ENCODE measurements at regions not wholly inside any gene's neighbourhood (a gene's known extent, or its start where the extent isn't known, plus 50 kb on each side); places are given as distances from the start of the nearest gene placed in this dataset.

DNA sequence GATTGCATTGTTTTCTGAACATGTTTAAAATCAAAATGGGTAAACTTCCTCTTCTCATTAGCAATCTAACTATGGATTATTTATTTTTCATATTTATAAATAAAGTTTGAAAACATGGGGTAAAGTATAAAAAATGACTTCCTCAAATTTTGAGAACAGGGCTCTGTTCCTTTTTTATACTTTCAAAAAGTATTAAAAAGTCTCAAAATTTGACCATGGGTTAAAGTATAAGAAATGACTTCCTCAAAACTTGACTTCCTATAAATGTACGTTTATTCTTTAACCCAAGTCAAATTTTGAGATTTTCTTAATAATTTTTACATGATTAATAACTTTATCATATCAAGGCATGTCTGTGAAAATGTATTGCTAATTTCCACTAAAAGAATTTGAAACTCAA lies 512.4 kb downstream of the GALR1 start:
- WGBS, 2 donors, result 43 to 58% methylated on average over 1 of the region's 1 CpG
- Histone ChIP-seq H3K4me1 (no peaks in the 10 kb centered on the region), H3K27ac (no peak overlapping the region), H3K4me3 (no peak overlapping the region), H3K9me3 (no peaks in the 10 kb centered on the region), H3K27me3 (peaks cover 0 to 27% (median 0%) of the 10 kb centered on the region in 3 donors), H3K36me3 (no peaks in the 10 kb centered on the region)
- intact Hi-C loops (cut with DNase I), result no loop called here
- no peak for DNase-seq
- TF ChIP-seq, protein P1, sequence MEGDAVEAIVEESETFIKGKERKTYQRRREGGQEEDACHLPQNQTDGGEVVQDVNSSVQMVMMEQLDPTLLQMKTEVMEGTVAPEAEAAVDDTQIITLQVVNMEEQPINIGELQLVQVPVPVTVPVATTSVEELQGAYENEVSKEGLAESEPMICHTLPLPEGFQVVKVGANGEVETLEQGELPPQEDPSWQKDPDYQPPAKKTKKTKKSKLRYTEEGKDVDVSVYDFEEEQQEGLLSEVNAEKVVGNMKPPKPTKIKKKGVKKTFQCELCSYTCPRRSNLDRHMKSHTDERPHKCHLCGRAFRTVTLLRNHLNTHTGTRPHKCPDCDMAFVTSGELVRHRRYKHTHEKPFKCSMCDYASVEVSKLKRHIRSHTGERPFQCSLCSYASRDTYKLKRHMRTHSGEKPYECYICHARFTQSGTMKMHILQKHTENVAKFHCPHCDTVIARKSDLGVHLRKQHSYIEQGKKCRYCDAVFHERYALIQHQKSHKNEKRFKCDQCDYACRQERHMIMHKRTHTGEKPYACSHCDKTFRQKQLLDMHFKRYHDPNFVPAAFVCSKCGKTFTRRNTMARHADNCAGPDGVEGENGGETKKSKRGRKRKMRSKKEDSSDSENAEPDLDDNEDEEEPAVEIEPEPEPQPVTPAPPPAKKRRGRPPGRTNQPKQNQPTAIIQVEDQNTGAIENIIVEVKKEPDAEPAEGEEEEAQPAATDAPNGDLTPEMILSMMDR (IDR thresholded peaks at IDR 0.05), result no peak
- TF ChIP-seq POLR2AphosphoS5 (IDR thresholded peaks at IDR 0.05) (no peak), POLR2A (IDR thresholded peaks at IDR 0.05) (no peak)

DNA sequence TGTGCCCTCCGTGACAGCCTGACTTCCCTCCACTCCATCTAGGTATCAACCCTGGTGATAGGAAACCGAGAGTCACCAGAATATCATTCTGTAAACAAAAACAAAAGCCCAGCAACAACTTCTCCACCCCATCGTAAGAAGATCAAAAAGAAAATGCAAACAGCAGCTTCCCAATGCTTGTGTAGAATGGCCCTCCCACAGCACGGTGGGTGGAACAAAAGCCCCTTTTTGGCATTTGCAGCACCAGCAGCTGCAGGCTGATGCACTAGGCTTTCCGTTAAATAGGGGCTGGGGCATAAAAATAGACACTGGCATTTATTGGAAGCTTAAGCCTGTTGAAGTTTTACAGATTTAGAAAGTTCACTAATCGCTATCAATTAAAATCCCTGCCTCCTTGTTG lies 513.0 kb downstream of the GALR1 start:
- 14 to 21% methylated on average over 6 of the region's 6 CpGs for WGBS, 2 donors
- intact Hi-C loops (cut with DNase I), result no loop called here
- Histone ChIP-seq H3K9me3 (no peaks in the 10 kb centered on the region), H3K36me3 (no peaks in the 10 kb centered on the region), H3K27me3 (peaks cover 0 to 27% (median 0%) of the 10 kb centered on the region in 3 donors), H3K4me3 (no peak overlapping the region), H3K27ac (no peak overlapping the region), H3K4me1 (no peaks in the 10 kb centered on the region)
- no peak for TF ChIP-seq POLR2AphosphoS5 (IDR thresholded peaks at IDR 0.05)
- TF ChIP-seq, protein P1 (IDR thresholded peaks at IDR 0.05), result no peak
- TF ChIP-seq EP300 (IDR thresholded peaks at IDR 0.05), result no peak
- TF ChIP-seq POLR2A (IDR thresholded peaks at IDR 0.05), result no peak
- DNase-seq, result no peak

DNA sequence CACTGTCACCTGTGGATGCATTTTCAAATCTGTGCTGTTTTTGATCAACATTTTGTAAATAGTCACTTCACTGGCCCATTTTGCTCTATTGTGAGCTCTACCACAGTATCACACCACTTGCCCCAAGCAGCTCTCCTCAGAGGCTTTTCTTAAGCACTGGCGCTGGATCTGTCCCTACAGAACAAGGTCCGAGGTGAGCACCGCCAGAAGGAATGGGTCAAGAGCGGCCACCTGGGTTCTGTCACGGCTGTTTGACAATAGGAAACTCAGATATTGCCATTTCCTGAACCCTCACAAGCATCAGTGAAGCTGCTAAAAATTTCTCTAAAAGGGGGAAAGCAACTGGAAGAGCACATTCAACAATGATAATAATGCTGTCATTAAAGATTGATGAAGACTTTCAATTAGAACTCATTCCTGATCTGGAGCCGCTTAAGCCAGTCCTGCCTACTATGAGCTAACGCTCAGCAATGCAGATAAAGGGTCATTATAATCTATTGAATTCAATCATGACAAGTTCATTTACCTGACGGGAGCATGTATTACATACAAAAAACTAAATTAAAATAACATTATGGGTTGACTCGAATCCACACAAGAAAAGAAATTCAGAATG lies 514.0 kb downstream of the GALR1 start:
- Histone ChIP-seq H3K4me3 (no peak overlapping the region), H3K4me1 (no peaks in the 10 kb centered on the region), H3K27ac (no peak overlapping the region), H3K9me3 (no peaks in the 10 kb centered on the region), H3K36me3 (no peaks in the 10 kb centered on the region), H3K27me3 (peaks cover 0 to 27% (median 0%) of the 10 kb centered on the region in 3 donors)
- DNase-seq, result no peak
- WGBS, 2 donors, result 50 to 62% methylated on average over 9 of the region's 9 CpGs
- TF ChIP-seq EP300 (IDR thresholded peaks at IDR 0.05) (no peak), POLR2AphosphoS5 (IDR thresholded peaks at IDR 0.05) (no peak), POLR2A (IDR thresholded peaks at IDR 0.05) (no peak)
- TF ChIP-seq, protein P1 (IDR thresholded peaks at IDR 0.05), result no peak
- intact Hi-C loops (cut with DNase I), result no loop called here

DNA sequence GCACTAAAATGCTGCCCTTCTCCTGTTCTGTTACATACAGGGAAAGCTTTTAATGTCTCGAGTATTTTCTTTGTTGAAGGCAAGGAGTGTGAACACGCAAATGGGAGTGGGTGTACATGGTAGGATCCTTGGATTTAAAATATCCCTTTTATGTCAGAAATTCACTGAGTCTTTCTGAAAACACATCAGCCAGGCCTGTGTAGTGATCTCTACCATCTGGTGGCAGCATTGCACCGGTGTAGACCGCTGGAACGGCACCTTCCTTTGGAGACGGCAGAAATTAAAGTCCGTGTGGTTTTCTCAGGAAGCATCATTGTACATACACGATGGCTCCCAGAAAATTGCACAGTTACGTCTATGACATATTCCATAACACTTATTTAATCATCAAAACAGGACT lies 515.8 kb downstream of the GALR1 start:
- Histone ChIP-seq H3K27ac (no peak overlapping the region), H3K4me3 (no peak overlapping the region), H3K36me3 (no peaks in the 10 kb centered on the region), H3K27me3 (peaks cover 0 to 27% (median 0%) of the 10 kb centered on the region in 3 donors), H3K4me1 (no peaks in the 10 kb centered on the region), H3K9me3 (no peaks in the 10 kb centered on the region)
- no peak for TF ChIP-seq POLR2AphosphoS5 (IDR thresholded peaks at IDR 0.05)
- no peak for TF ChIP-seq EP300 (IDR thresholded peaks at IDR 0.05)
- WGBS, 2 donors, result 7 to 11% methylated on average over 9 of the region's 9 CpGs
- intact Hi-C loops (cut with DNase I), result no loop called here
- no peak for DNase-seq

DNA sequence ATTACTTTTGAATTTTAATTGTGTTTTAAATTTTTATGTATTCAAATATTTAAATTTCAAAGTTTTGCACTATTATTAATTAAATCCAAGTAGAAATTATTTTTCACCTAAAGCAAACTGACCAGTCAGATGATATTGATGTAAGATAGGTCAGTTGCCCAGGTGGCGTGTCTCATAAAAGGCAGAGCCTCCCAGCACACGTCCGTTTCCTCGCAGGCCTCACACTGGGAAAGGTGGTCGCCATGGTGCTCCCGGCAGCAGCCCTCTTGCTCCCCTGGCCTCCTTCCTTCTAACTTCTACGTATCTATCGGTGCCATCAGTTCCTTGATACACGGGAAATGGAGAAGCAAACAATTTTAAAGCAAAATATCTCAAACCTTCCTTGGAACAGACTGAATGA lies 516.8 kb downstream of the GALR1 start:
- TF ChIP-seq POLR2A (IDR thresholded peaks at IDR 0.05) (no peak), POLR2AphosphoS5 (IDR thresholded peaks at IDR 0.05) (no peak), EP300 (IDR thresholded peaks at IDR 0.05) (no peak)
- TF ChIP-seq, protein P1 (IDR thresholded peaks at IDR 0.05), result no peak
- intact Hi-C loops (cut with DNase I), result no loop called here
- Histone ChIP-seq H3K27me3 (peaks cover 0 to 27% (median 0%) of the 10 kb centered on the region in 3 donors), H3K9me3 (no peaks in the 10 kb centered on the region), H3K27ac (no peak overlapping the region), H3K36me3 (no peaks in the 10 kb centered on the region), H3K4me3 (no peak overlapping the region), H3K4me1 (no peaks in the 10 kb centered on the region)
- 79 to 84% methylated on average over 9 of the region's 9 CpGs for WGBS, 2 donors
- DNase-seq, result no peak

All from sigmoid colon (tissue), 6 donors.